GM13976 (cell line): ENCODE measurements at regions not wholly inside any gene's neighbourhood (a gene's known extent, or its start where the extent isn't known, plus 50 kb on each side); places are given as distances from the start of the nearest gene placed in this dataset.
"Not testable (repeated sequence)": the region's sequence is repeated elsewhere in the genome, so short reads cannot be mapped to it uniquely, and the experiment has no call there.

ENCODE experiments used
- DNase-seq: peaks from one replicate; pipeline ENCODE4 v3.0.0; 2012; ENCODE audit warnings: low spot score
- CTCF ChIP-seq: IDR thresholded peaks from 2 replicates; pipeline ENCODE4 v1.5.1; 2012; ENCODE audit warnings: borderline replicate concordance, mild to moderate bottlenecking; ENCODE audit not compliant: insufficient read depth; ENCODE audit errors: extremely low read depth, missing control alignments, control extremely low read depth
- in situ Hi-C: fragments of 300-500 bp; cut with MboI; formaldehyde crosslinking; loops from one replicate; pipeline ENCODE4 v1.12.0; 2022; ENCODE audit warnings: low sequenced_read_pairs, mixed read lengths, inconsistent platforms; ENCODE audit not compliant: unreplicated experiment

GRCh38 chr1:38153778-38154470 is 107.3 kb upstream of the POU3F1 start:
- no peak for TF ChIP-seq CTCF
- in situ Hi-C loops = no loop called here
- DNase-seq = no peak

- DNase-seq = no peak
- no peak for TF ChIP-seq CTCF
- in situ Hi-C loops = no loop called here
Measured at GRCh38 chr1:38153066-38153777, 106.6 kb upstream of the POU3F1 start.

GRCh38 chr1:38152351-38153065 is 105.9 kb upstream of the POU3F1 start:
- DNase-seq = no peak
- peak; percentile 9 for TF ChIP-seq CTCF
- in situ Hi-C loops = no loop called here

GRCh38 chr1:38151399-38151798 is 104.8 kb upstream of the POU3F1 start:
- DNase-seq = no peak
- no peak for TF ChIP-seq CTCF
- in situ Hi-C loops = no loop called here

- in situ Hi-C loops, DNase-seq: not testable (repeated sequence)
Measured at GRCh38 chr1:38146079-38146478, 99.5 kb upstream of the POU3F1 start.

- no peak for DNase-seq
- in situ Hi-C loops = no loop called here
- TF ChIP-seq CTCF = no peak
Measured at GRCh38 chr1:38142606-38143005, 96.0 kb upstream of the POU3F1 start.

- no peak for DNase-seq
- in situ Hi-C loops = no loop called here
- no peak for TF ChIP-seq CTCF
Measured at GRCh38 chr1:38141483-38141882, 94.9 kb upstream of the POU3F1 start.
